Adrenal gland (tissue), 5 donors: ENCODE measurements at regions not wholly inside any gene's neighbourhood (a gene's known extent, or its start where the extent isn't known, plus 50 kb on each side); places are given as distances from the start of the nearest gene placed in this dataset.

ENCODE experiments used
- POLR2A ChIP-seq, 2 donors: fragments of 450-650 bp; IDR thresholded peaks; one replicate each; pipeline ENCODE4 v1.6.1; 2017; ENCODE audit warnings: antibody characterized with exemption in 2 of 2, mild to moderate bottlenecking in 2 of 2, moderate library complexity in 1 of 2
- TF ChIP-seq, protein P1 (sequence below), 6 experiments: fragments of 450-650 bp in 4 of 6; fragments of 200-600 bp in 2 of 6; sonication (generic) in 1 of 6; IDR thresholded peaks; 1 replicate in 5 of 6; 2 replicates in 1 of 6; pipeline versions ENCODE4 v1.5.1 to v1.8.0; 2016 to 2021; ENCODE audit warnings: antibody characterized with exemption in 6 of 6, mild to moderate bottlenecking in 2 of 6, moderate library complexity in 1 of 6
- donor health status: DM: no; HTN: no; CAD: no.

DNA sequence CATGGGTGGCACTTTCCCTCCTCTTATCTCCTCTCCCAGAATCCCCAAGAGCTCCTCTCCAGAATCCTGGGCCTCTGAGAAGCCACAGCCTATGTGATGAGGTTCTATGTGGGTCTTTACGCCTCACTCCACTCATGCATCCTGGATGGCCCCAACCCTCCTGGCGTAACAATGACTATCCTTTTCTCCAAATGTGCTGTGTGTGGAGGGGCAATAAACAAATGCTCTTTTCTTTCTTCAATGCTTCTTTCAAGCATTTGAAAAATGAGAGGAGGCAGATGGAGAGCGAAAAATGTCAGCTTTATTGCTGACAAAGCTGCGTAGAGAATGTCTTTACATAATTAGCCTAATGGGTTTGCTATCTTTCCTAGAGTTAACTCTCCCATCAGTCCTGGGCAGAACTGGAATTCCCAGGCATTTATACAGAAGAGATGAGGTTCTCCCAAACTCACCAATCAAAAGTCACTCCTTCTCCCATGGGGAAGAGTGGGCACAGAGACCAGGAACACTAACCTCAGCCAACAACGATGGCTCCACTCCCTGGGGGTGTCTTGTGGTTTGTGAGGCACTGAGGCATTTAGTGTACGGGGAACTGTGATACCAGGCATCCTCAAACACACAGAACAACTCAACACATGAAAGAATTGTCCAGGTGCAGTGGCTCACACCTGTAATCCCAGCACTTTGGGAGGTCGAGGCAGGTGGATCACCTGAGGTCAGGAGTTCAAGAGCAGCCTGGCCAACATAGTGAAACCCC, 118.9 kb upstream of the SLC34A2 start:
- TF ChIP-seq, protein P1, sequence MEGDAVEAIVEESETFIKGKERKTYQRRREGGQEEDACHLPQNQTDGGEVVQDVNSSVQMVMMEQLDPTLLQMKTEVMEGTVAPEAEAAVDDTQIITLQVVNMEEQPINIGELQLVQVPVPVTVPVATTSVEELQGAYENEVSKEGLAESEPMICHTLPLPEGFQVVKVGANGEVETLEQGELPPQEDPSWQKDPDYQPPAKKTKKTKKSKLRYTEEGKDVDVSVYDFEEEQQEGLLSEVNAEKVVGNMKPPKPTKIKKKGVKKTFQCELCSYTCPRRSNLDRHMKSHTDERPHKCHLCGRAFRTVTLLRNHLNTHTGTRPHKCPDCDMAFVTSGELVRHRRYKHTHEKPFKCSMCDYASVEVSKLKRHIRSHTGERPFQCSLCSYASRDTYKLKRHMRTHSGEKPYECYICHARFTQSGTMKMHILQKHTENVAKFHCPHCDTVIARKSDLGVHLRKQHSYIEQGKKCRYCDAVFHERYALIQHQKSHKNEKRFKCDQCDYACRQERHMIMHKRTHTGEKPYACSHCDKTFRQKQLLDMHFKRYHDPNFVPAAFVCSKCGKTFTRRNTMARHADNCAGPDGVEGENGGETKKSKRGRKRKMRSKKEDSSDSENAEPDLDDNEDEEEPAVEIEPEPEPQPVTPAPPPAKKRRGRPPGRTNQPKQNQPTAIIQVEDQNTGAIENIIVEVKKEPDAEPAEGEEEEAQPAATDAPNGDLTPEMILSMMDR (IDR thresholded peaks at IDR 0.05), result no peak
- TF ChIP-seq POLR2A (IDR thresholded peaks at IDR 0.05), result no peak
